ENCODE measurements at regions not wholly inside any gene's neighbourhood (a gene's known extent, or its start where the extent isn't known, plus 50 kb on each side); places are given as distances from the start of the nearest gene placed in this dataset.

GRCh38 chr9:121572581-121572980 is 72.9 kb upstream of the GGTA1 start:
- DNase-seq = no peak

DNA sequence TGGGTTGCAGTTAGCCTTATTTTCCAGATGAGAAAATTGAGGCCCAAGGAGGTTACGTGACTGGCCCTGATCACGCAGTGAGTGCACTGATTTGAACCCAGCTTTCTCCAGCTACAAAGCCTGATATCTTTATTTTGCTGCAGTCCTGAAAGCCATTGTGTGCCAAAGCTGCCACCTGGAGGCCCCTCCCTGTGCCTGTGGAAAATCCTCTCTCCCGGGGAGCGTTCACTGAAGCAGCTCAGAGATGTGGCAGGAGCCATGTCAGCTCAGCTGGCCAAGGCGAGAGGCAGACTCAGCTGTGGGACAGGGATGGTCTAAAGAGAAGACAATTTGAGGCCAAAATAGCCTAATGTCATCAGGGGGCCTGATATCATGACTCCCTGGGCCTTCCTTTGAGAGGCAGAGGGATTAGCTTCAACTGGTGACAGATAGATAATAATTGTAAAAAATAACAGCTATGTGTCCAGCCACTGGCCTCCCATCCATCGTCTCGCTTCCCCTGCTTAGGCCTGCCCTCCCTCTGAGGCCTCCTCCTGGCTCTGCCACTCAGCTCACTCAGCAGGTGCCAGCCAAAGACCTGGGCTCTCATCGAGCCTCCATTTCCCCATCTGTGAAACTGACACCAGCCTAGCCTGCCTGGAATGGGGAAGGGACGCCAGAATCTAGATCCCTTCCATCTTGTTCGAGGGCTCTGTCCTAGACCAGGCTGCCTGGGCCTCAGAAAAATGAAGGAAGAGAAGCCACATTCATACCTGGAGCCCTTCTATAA is 74.3 kb upstream of the GGTA1 start:
- DNase-seq = no peak

DNA sequence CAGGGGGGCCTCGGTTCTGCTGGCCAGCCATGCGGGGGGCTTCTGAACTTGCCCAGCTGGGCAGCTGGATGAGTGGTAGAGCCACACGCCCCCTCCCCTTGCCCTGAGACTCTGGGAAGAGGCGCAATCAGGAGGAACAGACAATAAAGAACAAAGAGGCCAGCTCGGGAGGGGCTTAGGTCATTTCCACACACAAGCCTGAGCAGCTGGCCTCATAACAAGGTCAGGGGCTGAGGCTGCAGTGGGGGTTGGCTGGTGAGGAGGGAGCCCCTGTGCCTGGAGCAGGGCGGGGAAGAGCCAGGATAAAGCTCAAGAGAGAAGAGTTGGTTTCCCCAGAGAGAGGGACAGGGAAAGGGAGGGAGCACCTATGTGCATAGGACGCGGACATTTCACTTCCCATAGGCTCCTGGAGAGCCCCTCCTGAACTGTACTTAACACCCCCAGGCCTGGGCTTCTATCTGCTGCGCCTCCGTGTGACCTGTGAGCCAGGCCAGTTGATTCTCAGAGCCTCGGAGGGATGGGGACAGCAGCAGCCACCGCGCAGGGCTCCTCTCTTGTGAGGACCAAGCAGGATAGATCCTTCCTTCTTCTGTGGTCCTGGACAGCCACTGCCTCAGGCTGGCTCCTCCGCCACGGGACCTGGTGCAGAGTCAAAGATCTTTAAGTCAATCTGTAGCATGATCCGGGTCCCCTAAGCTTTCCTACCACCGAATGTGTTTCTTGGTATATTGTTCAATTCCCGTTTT is 75.3 kb upstream of the GGTA1 start:
- DNase-seq = no peak

DNA sequence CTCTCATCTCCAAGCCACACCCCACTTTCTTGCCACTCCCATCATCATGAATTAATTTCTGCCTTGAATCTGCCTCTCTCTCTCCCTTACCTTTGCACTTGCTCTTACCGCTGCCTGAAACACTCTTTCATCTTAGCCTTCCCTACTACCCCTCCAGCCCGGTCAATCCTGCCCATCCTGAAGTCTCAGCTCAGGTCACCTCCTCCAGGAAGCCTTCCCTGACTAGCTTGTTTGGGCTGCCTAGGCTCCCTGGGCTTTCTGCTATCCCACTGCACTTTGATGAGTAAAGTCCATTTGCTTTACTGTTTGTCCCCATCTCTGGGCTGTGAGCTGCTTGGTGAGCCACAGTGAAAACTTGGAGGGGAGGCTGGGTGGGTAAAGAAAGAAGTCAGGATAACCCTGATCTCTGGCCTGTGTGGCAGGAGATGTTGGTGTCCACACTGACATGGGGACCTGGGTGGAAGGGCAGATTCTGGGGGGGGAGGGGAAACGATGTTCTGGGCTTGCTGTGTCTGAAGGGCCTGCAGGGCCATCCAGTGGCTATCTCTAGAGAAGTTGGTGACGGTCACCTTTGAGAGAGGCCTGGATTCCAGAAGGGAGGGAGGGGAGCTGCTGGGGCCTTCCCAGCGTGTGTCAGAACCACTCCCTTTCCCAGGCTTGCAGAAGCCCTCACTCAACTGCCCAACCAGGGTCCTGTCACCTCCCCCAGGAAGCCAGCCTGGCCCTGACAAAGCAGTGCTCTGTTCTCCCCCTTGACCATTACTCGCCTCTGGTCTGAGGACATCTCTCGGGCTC is 75.0 kb upstream of the DAB2IP start:
- DNase-seq = no peak

GRCh38 chr9:121577166-121577565 is 74.3 kb upstream of the DAB2IP start:
- no peak for DNase-seq

DNA sequence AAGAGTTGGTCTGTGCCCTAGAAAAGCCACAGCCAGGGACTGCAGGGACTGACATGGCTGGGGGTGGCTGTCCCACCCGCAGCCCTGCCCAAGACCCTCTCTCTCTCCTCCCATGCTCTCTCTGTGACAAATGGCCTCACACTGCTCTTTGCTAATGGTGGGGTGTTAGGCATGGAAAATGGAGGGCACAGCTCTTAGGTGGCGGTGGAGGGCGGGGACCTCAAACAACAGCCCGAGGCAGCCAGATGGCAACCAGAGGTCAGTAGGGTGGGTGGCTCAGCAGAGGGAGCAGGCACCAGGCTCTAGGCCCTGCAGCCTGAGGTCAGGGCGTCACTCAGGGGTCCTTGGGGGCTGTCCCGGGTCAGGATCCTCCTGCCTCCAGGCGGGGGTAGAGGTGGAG is 73.9 kb upstream of the DAB2IP start:
- no peak for DNase-seq

- DNase-seq = no peak
Measured at GRCh38 chr9:121581786-121582600, 69.4 kb upstream of the DAB2IP start.

GRCh38 chr9:121582641-121583040 is 68.8 kb upstream of the DAB2IP start:
- DNase-seq = no peak

DNA sequence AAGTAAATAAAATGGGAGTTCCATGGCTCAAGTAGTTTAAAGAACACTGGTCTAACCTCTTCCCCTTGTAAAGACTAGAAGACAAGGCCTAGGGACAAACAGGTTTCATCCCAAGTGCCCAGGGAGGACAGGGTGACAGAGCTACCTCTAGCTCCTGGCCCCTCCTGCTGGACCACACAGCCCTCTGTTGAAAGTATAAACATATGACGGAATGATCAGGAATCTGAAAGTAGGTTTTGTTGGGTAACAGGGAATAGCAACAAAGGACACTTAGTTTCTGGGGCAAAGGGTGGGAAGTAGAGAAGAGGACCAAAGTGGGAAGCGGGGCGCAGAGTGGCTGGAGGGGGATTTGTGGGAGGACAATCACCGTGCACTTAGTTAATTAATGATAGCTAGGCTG is 67.0 kb upstream of the DAB2IP start:
- DNase-seq = no peak

GRCh38 chr9:121587863-121588262 is 63.6 kb upstream of the DAB2IP start:
- no peak for DNase-seq

- no peak for DNase-seq
Measured at GRCh38 chr9:121589986-121590385, 61.4 kb upstream of the DAB2IP start.

DNA sequence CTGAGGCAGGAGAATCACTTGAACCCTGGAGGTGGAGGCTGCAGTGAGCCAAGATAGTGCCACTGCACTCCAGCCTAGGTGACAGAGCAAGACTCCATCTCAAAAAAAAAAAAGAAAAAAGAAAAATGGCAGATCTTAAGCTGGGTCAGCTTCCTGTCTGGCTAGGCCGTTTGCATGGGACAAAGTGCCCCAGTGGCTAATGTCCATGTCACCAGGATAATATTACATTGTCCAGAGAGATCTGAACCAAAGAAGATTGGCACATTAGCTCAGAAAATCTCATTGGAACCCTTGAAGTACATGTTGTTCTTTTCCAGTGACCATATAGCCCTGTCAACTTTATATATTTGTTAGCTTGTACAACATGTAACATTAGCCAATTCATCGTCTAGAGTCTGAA is 59.2 kb upstream of the DAB2IP start:
- no peak for DNase-seq

- no peak for DNase-seq
Measured at GRCh38 chr9:121593066-121593465, 58.4 kb upstream of the DAB2IP start.

DNA sequence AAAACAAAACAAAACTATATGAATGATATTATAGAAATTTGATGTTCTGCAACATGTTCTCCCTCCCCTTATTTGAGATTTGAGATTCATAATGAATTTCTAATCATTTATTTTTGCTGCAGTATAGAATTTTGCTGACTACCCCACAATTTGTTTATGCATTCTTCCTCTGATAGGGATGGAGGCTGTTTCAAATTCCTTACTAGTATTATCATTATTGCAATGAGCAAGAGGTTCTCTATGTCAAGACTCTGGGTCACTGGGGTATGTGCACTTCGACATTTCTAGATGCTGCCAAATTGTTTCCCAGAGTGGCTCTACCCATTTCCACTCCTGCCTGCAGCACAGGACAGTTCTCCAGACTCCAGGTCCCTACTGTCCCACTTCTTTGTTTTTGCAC is 54.9 kb upstream of the DAB2IP start:
- DNase-seq = no peak

DNA sequence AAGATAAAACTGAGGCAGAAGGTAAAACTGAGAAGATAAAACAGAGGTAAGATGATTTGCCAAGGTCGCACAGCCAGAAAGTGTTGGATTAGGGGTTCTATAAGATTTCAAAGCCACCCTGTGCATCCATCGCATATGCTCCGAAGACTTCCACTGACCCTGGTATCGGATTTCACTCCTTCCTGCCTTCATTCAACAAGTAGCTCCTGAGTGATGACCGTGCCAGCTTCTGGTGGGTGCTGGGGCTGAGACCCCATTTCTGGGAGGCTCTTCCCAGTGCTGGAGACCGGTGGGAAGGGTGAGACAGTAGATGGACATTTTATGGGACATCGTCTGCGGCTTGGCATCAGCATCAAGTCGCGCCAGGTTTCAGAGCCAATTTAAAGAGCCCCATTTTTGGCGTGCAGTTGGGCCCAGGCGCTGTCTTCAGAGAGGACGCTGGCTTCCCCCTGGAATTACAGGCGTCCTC is 53.7 kb upstream of the DAB2IP start:
- no peak for DNase-seq

DNA sequence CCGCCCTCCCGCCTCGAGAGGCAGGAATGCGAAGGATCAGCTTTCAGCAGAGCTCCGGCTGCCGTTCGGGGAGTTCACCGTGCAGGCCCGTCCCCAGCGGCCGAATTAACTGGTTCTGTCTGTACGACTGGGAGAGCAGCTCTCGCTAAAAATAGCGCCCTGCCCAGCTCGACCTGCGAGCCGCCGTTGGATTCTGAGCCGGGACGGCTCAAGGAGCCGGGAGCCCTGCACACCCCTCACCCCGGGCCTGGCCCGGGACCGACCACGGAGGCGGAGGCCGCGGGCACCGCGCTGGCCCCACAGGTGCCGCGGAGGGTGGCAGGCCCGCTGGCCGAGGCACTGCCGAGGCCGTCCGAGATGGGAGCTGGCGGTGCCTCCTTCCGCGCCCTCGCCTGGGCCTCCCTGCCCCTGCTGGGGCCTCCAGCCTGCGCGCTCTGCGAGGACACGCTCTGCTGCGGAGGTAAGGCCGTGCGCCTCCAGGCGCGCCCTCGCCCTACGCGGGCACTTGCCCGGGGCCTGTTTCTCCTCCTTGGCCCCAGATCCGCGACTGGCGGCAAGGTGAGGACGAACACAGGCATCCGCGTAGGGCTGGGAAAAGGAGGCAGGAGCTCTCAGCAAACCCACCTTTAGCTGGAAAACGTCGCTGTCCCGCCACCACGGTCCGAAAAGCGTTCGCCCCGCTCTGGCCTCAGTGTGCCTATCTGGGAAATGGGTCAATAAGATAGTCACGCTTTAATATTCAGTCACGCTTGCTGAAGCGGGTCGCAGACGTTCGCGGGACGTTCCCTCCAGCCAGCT is 53.1 kb upstream of the DAB2IP start:
- DNase-seq = no peak

DNA sequence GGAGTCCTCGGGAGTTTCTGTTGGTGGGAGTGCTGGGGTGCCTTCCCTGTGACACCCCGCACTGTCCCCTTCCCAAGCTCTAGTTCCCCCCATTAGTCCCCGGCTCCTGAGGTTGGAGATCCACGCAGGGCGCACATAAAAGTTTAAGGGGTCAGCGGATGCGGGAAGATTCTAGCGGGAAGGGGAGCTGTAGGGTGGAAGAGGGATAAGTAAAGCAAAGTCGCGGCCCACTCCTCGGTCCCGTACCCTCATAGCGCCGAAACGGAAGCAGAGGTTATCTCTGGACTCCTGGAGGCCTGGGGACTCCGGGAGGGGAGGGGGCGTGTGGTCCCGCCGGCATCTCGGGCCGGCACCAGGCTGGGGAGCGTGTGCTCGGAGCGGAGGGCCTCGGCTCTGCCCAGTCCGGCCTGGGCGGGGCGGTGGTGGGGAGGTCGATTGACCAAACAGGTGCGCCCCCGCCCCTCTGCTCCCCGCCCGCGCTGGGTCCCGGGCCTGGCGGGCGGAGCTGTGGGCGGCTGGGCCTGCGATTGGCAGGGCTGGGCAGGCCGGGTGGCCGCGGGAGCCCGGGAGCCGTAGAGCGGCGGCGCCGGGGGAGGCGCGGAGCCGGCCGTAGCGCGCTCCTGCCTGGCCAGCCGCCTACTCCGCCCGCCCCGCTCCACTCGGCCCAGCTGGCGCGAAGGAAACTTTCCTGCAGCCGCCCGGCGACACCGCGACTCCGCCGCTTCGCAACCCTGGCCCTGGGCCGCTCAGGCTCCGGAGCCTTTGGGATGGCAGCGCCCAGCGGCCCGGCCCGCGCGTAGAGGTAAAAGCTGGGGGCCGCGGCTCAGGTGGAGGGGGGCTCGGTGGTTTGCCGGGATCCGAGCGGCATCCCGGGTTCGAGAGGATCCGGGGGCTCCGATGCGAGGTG is 52.2 kb upstream of the DAB2IP start:
- no peak for DNase-seq

GRCh38 chr9:121599872-121600585 is 51.4 kb upstream of the DAB2IP start:
- DNase-seq = no peak

GRCh38 chr9:121601194-121601593 is 50.2 kb upstream of the DAB2IP start:
- DNase-seq = peak; percentile 8

All from hematopoietic multipotent progenitor cell treated with erythropoietin and hydrocortisone succinate and interleukin-3 and kit ligand, for 8 days (in vitro differentiated cells).